AG09309 (cell line): ENCODE measurements at regions not wholly inside any gene's neighbourhood (a gene's known extent, or its start where the extent isn't known, plus 50 kb on each side); places are given as distances from the start of the nearest gene placed in this dataset.

Source experiments
- DNase-seq: peaks from one replicate; pipeline ENCODE4 v3.0.0-alpha.2; 2010; ENCODE audit warnings: low read depth
- H3K4me3 ChIP-seq: 2 replicates; pipeline ENCODE4 v1.5.1; 2011; ENCODE audit warnings: mild to moderate bottlenecking, low read depth, low read length, moderate library complexity; ENCODE audit not compliant: control insufficient read depth
- CTCF ChIP-seq: IDR thresholded peaks from 2 replicates; pipeline ENCODE4 v1.5.1; 2011; ENCODE audit warnings: mild to moderate bottlenecking, low read depth, low read length, inconsistent platforms; ENCODE audit not compliant: insufficient read depth, control insufficient read depth; ENCODE audit errors: missing control alignments

GRCh38 chr10:128898133-128898915 lies 568.7 kb upstream of the MGMT start:
- no peak for TF ChIP-seq CTCF
- H3K4me3 ChIP-seq, result no peak overlapping the region
- DNase-seq, result no peak

- TF ChIP-seq CTCF, result no peak
- DNase-seq, result no peak
- no peak overlapping the region for H3K4me3 ChIP-seq
These were observed 568.2 kb upstream of the MGMT start for GRCh38 chr10:128898916-128899195.

GRCh38 chr10:128900456-128900855 lies 566.6 kb upstream of the MGMT start:
- TF ChIP-seq CTCF, result no peak
- no peak for DNase-seq
- no peak overlapping the region for H3K4me3 ChIP-seq

- TF ChIP-seq CTCF, result no peak
- DNase-seq, result no peak
- no peak overlapping the region for H3K4me3 ChIP-seq
These were observed 565.8 kb upstream of the MGMT start for GRCh38 chr10:128901236-128901635.

- no peak for DNase-seq
- TF ChIP-seq CTCF, result no peak
- H3K4me3 ChIP-seq, result no peak overlapping the region
These were observed 564.9 kb upstream of the MGMT start for GRCh38 chr10:128902031-128902710.

- no peak for TF ChIP-seq CTCF
- DNase-seq, result no peak
- no peak overlapping the region for H3K4me3 ChIP-seq
These were observed 559.7 kb upstream of the MGMT start for GRCh38 chr10:128907155-128907941.
